Spleen (tissue), 7 donors: ENCODE measurements at regions not wholly inside any gene's neighbourhood (a gene's known extent, or its start where the extent isn't known, plus 50 kb on each side); places are given as distances from the start of the nearest gene placed in this dataset.

Experiments
- POLR2A ChIP-seq, 3 donors: fragments of 450-650 bp; IDR thresholded peaks; one replicate each; pipeline ENCODE4 v1.5.1; 2017; ENCODE audit warnings: antibody characterized with exemption in 3 of 3, mild to moderate bottlenecking in 1 of 3
- TF ChIP-seq, protein P1 (sequence below), 11 experiments: fragments of 200-600 bp in 7 of 11; fragments of 450-650 bp in 4 of 11; sonication (generic) in 4 of 11; IDR thresholded peaks in 8 of 11; conservative IDR thresholded peaks in 3 of 11; 1 replicate in 7 of 11; 2 replicates in 4 of 11; pipeline versions ENCODE4 v1.4.0 to v1.8.0; 2016 to 2021; ENCODE audit warnings: antibody characterized with exemption in 11 of 11, inconsistent platforms in 4 of 11, mild to moderate bottlenecking in 1 of 11
- donor health status: DM: no; HTN: no; CAD: no; lungs with moderate emphysema.
- donor health status: DM: no; HTN: no; CAD: no.
- donor health status: DM: no; HTN: no; CAD: no.

- TF ChIP-seq POLR2A (IDR thresholded peaks at IDR 0.05) = no peak
- TF ChIP-seq, protein P1, sequence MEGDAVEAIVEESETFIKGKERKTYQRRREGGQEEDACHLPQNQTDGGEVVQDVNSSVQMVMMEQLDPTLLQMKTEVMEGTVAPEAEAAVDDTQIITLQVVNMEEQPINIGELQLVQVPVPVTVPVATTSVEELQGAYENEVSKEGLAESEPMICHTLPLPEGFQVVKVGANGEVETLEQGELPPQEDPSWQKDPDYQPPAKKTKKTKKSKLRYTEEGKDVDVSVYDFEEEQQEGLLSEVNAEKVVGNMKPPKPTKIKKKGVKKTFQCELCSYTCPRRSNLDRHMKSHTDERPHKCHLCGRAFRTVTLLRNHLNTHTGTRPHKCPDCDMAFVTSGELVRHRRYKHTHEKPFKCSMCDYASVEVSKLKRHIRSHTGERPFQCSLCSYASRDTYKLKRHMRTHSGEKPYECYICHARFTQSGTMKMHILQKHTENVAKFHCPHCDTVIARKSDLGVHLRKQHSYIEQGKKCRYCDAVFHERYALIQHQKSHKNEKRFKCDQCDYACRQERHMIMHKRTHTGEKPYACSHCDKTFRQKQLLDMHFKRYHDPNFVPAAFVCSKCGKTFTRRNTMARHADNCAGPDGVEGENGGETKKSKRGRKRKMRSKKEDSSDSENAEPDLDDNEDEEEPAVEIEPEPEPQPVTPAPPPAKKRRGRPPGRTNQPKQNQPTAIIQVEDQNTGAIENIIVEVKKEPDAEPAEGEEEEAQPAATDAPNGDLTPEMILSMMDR (IDR thresholded peaks at IDR 0.05 in 8 of 11, conservative IDR thresholded peaks at IDR 0.05 in 3 of 11) = no peak
Observed at GRCh38 chr18:70920840-70921374, 632.1 kb downstream of the SOCS6 start.
